Tongue (tissue), 1 donor: ENCODE measurements at regions not wholly inside any gene's neighbourhood (a gene's known extent, or its start where the extent isn't known, plus 50 kb on each side); places are given as distances from the start of the nearest gene placed in this dataset.

Experiments used
- DNase-seq: peaks from one replicate; pipeline ENCODE4 v3.0.0-alpha.2; 2015

DNA sequence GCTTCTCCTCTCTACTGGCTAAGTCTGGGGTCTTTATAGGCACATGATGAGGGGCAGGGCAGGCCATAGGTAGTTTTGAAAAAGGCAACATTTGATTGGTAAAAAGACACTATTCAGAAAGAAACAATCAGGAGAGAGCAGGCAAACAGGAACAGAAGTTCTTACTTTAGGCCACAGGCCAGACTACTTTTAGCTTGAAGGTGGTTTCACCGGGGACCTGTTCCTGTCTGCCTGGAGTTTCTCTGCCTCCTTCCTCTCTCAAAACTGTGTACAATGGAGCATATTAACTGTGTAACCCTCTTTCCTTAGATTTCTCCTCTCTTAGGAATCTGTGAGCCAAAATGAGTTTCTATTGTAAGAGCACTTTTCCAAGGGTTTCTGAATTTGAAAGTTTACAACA, 167.9 kb upstream of the AVPR1A start:
- DNase-seq, result no peak

DNA sequence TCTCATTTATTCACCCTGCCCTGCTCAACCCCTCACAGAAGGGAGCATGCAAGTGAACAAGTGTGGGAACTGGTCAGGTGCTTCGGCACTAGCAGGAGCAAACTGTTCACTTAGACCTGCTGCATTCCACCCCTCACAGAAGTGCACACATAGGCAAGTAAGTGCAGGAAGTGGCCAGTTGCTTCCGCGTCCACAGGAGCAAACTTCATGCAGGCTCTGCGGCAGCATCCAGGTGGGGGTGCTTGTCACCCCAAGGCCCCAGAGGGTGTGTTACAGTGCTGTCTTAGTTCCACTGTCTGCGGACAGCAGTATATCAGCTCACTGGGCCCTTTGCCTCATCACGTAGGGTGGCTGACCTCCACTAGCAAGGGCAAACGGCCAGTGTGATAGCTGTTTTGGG, 167.3 kb upstream of the AVPR1A start:
- no peak for DNase-seq

DNA sequence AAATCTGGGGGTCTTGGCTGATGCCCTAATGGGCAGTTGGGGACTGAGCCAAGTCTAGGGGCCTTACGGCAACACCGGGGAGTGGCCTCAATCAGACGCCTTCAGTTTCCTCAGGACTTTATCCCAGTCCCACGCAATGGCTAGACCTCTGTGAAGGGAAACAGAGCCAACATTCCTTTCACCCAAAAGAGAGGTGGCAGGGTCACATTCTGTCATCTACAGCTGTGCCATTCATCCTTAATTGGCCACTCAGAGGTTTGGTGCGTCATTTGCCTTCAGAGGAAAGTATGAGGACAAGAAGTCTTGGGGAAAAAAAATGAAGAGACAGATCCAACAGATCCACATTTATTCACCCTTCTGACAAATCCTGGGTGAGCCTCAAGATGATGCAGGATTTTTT, 166.9 kb upstream of the AVPR1A start:
- DNase-seq, result no peak

DNA sequence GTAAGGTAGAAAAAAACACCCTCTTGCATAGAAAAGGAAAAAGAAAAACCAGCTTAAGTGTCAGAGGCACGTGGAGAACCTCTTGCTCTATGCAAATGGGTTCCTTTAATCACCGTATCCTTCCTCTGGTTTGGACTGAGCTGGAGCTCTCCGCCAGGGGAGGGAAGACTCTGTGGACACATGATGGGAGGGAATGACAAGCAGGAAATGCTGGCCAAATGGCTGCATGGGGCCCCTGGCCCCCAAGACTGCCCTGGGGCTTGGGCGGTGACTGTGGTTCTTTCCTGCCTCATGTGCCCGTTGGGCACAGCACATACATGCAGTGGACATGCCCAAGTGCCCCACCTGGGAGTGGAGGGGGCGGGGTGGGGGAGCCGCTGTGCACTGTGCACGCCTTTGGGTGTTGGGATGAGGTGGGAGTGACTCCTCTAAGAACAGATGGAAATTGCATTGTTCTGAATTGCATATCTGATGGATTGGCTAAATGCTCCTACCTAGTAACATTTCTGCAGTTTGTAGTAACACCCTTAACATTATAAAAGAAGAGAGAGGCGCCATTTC, 166.4 kb upstream of the AVPR1A start:
- no peak for DNase-seq

GRCh38 chr12:63313139-63313538, 162.1 kb upstream of the AVPR1A start:
- DNase-seq, result no peak

- no peak for DNase-seq
Observed at GRCh38 chr12:63308671-63309070, 157.7 kb upstream of the AVPR1A start.

DNA sequence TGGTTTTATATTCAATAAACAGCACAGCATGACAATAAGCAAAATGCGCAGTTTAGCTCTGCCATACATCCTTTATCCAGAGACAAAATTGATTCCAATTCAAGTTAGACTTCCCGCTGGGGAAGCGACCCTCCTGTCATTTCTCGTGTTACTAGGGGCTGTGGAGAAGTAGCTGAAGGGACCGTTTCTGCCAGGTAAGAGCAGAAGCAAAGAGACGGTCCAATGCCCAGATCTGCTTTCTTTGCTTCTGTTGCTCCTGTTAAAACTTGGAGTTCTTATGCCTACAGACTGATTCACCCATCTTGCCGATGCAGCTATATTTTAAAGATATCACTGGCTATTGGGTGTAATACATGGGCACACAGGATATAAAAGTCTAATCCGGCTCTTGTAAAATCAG, 156.8 kb upstream of the AVPR1A start:
- no peak for DNase-seq

DNA sequence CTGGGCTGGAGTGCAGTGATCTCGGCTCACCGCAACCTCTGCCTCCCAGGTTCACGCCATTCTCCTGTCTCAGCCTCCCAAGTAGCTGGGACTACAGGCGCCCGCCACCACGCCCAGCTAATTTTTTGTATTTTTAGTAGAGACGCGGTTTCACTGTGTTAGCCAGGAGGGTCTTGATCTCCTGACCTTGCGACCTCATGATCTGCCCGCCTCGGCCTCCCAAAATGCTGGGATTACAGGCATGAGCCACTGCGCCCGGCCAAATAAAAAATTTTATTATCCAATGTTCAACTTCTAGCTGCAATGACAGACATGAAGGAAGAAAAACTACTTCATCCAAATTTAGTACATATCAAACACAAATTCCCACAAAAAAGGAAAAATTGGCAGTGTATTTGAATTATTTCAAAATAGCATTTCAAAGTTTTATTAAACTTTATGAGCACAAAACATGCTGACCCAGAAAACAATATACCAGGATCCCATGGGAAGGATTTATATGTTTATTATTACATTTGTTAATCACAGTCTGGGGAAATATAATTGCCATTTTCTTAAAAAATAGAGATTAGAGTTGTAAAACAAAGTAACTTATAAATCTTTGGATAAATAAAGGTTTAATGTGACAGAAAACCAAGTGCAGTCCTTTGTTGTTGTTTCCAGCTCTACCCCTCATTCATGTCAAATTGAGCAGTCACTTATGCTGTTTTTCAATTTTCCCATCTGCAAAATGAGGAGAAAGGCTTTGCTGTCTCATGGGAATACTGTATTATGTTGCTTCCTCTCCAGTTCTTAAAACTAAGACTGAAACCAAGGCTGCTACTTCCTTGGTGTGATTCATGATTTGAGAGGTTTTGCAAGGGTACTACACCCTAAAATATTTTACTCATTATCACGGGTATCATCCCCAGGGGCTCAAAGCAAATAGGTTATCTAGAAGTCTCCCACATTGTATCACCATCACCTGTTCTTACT, 155.2 kb upstream of the AVPR1A start:
- DNase-seq, result no peak

- no peak for DNase-seq
Observed at GRCh38 chr12:63304887-63305316, 153.9 kb upstream of the AVPR1A start.

- no peak for DNase-seq
Observed at GRCh38 chr12:63302941-63303536, 152.0 kb upstream of the AVPR1A start.

GRCh38 chr12:63302269-63302940, 151.4 kb upstream of the AVPR1A start:
- no peak for DNase-seq

DNA sequence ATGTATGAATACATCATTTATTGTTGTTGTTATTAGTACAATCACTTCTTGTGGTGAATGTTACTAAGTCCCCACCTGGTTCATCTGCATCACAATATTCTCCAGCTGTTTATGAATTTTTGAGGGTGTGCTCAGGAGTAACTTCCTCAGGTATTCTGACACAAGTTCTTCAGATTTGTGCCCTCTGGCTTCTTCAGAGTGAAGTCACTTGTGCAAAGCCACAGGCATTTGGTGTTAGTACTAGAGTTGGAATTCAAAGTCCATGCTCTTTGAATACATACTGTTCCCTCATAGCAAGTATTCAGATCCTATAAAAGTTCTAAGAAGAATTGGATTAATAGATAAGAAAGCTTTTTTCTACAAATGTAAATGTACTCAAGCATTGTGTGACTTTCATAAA, 150.3 kb upstream of the AVPR1A start:
- no peak for DNase-seq

GRCh38 chr12:63298386-63298930, 147.5 kb upstream of the AVPR1A start:
- no peak for DNase-seq

DNA sequence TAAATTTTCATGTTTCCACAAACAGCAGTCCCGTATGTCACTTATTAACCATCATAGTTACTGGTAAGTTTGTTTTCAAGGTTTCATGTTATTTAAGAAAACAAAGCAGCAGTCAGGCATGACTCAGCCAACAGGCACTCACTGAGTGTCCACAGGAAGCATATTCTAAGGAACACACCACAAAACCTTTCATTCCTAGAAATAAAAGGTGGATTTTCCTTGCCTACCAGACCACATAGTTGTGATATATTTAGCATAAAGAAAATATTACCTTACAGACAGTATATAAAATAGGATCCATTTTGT, 143.3 kb upstream of the AVPR1A start:
- peak; percentile 35 for DNase-seq

DNA sequence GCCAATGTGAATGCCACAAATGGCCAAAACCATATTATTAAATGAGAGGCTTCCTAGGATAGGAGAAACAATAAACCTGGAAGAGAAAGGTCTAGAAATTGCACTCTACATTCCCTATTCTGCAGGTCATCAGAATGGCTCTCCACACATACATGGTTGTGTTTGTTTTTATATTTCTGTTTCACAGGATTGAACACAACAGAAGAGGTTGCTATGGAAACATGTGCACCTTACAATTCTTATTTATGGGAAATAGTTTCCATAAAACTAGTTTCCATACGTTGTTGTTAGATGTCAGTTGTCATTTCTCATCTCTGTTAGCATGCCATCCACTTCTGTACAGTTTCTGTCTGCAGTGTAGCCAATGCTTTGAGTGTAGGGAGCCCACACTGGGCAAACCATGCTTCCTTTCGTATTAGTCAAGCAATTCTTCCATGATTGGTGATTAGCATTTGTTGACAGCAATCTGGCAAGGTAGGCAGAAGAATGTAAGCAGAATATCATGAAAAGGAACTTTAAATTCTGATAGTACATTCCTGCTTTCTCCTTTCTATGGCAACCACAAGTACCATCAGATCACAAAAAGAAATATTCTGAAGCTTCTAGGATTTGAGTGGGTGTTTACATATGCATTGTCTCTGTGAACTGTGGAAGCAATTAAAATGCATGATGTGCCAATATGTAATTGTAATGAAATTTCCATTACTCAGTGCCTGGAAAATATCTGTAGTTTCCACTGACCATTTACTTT, 141.6 kb upstream of the AVPR1A start:
- DNase-seq, result peak; percentile 53

DNA sequence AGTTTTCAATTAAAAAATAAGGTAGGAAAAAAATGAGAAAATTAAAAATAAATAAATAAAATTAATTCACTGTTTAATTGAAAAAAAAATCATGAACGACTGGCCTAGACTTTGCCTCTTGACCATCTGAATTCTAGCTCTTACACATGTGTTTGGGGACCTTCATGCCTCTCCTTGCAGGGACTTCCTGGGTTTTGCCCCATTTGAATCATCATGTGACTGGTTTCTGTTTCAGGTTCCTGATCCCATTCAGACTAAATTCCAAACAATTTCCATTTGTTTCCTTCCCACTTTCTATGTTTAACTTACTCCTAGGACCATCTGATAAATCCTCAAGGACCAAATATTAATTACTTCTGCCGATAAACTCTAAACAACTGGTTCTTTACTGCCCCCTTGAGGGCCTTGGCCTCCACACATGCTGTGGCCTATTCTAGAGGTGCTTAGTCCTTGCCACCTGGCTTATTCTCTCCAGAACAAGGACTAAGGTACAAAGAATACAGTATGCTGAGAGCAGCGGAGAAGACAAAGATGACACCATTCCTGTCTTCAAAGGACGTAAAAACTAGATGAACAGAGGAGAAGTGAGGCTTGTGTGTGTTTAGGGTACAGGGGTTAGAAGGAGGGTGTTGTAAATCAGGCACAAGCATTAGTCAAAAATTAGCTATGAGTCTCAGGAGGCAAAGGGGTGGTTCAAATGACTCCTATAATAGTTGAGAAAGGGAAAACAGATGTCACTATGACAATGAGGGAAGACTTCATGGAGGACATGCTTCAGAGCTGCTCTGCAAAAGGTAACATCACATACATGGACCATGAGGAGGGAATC, 125.8 kb upstream of the AVPR1A start:
- no peak for DNase-seq

DNA sequence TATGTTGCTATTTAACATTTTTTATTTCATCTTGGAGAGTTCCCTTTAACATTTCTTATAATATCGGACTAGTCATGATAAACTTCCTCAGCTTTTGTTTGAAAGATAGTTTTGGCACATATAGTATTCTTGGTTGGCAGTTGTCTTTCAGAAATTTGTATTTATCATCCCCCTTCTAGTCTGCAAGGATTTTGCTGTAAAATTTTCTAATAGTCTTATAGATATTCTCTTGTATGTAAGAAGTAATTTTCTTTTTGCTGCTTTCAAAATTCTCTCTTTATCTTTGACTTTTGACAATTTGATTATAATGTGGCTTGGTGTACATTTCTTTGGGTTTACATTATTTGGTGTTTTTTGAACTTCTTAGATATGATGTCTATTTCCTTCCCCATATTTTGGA, 116.0 kb upstream of the AVPR1A start:
- DNase-seq, result no peak

GRCh38 chr12:63264629-63265028, 113.6 kb upstream of the AVPR1A start:
- DNase-seq, result no peak

GRCh38 chr12:63250486-63250885, 99.5 kb upstream of the AVPR1A start:
- no peak for DNase-seq

- DNase-seq, result no peak
Observed at GRCh38 chr12:63238892-63239291, 87.9 kb upstream of the AVPR1A start.

DNA sequence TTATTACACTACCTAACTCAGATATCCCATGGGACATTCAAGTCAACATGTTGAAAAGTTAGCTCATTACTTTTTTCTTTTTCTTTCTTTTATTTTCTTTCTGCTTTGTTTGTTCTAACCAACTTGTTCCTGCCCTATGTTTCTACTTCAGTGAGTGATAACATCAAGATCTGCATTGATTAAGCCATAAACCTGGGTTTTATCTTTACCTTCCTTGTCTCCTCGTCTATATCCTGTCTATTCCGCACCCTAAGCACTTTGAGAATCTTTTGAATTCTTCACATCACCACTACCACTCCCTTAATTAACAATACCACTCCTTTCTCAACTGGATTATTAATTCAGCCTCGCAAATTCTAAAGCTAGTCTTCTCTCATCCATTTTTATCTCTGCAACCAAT, 81.9 kb upstream of the AVPR1A start:
- DNase-seq, result no peak
